ENCODE measurements at regions not wholly inside any gene's neighbourhood (a gene's known extent, or its start where the extent isn't known, plus 50 kb on each side); places are given as distances from the start of the nearest gene placed in this dataset.
A peak's percentile ranks its signal among the peaks of the same experiment; 100 is the strongest.

DNA sequence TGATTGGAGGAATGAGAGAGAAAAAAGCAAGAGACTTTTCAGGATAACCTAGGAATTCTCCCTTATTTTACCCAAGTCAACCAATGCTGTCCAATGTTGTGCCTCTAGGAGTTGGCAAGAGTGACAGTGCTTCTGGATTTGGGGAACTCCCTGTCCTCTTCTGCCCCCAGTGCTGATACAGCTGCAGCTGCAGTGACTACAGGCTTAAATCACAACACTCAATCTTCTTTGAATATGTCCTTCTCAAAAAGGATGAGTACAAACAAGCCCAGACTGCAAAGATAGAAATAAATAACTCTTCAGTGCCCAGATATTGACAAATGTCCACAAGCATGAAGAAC lies 141.0 kb upstream of the COL21A1 start:
- H3K9ac ChIP-seq (ENCODE audit: low read length), result no peak overlapping the region
- H4K5ac ChIP-seq (ENCODE audit: low read length), result no peak overlapping the region
- H3K27me3 ChIP-seq (ENCODE audit: insufficient read depth, low read length, poor library complexity), result no peaks in the 10 kb centered on the region
- H3K56ac ChIP-seq (ENCODE audit: low read length), result no peak overlapping the region
- H2AK5ac ChIP-seq (ENCODE audit: low read length), result no peak overlapping the region
- no peak overlapping the region for H3K18ac ChIP-seq (ENCODE audit: low read length)
- no peaks in the 10 kb centered on the region for H3K4me1 ChIP-seq (ENCODE audit: control insufficient read depth, low read depth, low read length)
- H3K79me1 ChIP-seq (ENCODE audit: low read length), result no peaks in the 10 kb centered on the region
- H3K4me3 ChIP-seq (ENCODE audit: low read length), result no peak overlapping the region
- H2BK120ac ChIP-seq (ENCODE audit: low read depth, low read length), result no peak overlapping the region
- no peaks in the 10 kb centered on the region for H3K36me3 ChIP-seq (ENCODE audit: control insufficient read depth, insufficient read depth, low read length)
- H3K79me2 ChIP-seq (ENCODE audit: control insufficient read depth, insufficient read depth, low read length), result no peaks in the 10 kb centered on the region
- H2BK15ac ChIP-seq (replicated peaks; ENCODE audit: low read depth), result no peak overlapping the region
- H4K8ac ChIP-seq (ENCODE audit: low read depth, low read length), result no peak overlapping the region
- no peak overlapping the region for H3K23ac ChIP-seq (ENCODE audit: low read length)
- H3K4ac ChIP-seq (ENCODE audit: low read depth, low read length), result no peak overlapping the region
- DNase-seq, result no peak
- H3K27ac ChIP-seq (ENCODE audit: low read depth, low read length), result no peak overlapping the region
- H2BK5ac ChIP-seq (ENCODE audit: low read length), result no peak overlapping the region
- H3K4me2 ChIP-seq (ENCODE audit: low read length), result no peak overlapping the region

DNA sequence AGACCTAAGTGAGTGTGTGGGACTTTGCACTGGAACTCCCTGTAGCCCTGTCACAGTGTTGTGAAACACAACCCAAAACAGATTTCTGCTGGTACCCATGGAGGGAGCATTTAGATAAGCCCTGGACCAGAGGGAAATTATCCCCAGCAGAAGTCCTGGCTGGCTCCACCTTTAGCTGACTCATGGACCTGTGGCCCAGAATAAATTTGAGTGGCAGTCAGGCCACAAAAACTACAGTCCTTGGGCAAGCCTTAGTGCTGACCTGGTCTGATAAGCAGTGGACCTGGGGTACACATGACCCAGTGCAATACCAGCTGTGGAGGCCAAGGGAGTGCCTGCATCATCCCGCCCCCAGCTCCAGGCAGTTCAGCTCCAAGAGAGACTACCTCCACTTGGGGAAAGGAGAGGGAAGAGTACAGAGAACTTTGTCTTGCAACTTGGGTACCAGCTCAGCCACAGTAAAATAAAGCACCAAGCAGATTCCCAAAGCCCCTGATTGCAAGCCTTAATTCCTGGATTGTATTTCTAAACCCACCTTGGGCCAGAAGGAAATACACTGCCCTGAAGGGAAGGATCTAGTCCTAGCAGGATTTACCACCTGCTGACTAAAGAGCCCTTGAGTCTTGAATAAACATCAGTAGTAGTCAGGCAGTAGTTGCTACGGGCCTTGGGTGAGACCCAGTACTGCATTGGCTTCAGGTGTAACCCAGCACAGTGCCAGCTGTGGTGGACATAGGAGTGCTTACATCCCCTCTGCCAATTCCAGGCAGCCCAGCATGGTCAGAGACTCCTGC lies 140.4 kb upstream of the COL21A1 start:
- Histone ChIP-seq H3K18ac (ENCODE audit: low read length) (no peak overlapping the region), H2AK5ac (ENCODE audit: low read length) (no peak overlapping the region), H3K9ac (ENCODE audit: low read length) (no peak overlapping the region), H3K56ac (ENCODE audit: low read length) (no peak overlapping the region), H3K27me3 (ENCODE audit: insufficient read depth, low read length, poor library complexity) (no peaks in the 10 kb centered on the region), H3K23ac (ENCODE audit: low read length) (no peak overlapping the region), H4K5ac (ENCODE audit: low read length) (no peak overlapping the region), H2BK5ac (ENCODE audit: low read length) (no peak overlapping the region), H3K4me1 (ENCODE audit: control insufficient read depth, low read depth, low read length) (no peaks in the 10 kb centered on the region), H3K79me1 (ENCODE audit: low read length) (no peaks in the 10 kb centered on the region), H3K36me3 (ENCODE audit: control insufficient read depth, insufficient read depth, low read length) (no peaks in the 10 kb centered on the region), H3K4me3 (ENCODE audit: low read length) (no peak overlapping the region), H3K4me2 (ENCODE audit: low read length) (no peak overlapping the region), H2BK120ac (ENCODE audit: low read depth, low read length) (no peak overlapping the region), H3K79me2 (ENCODE audit: control insufficient read depth, insufficient read depth, low read length) (no peaks in the 10 kb centered on the region), H3K27ac (ENCODE audit: low read depth, low read length) (no peak overlapping the region), H2BK15ac (replicated peaks; ENCODE audit: low read depth) (no peak overlapping the region), H4K8ac (ENCODE audit: low read depth, low read length) (no peak overlapping the region), H3K4ac (ENCODE audit: low read depth, low read length) (no peak overlapping the region)
- peak; percentile 49 for DNase-seq
- no CpG with 5 or more reads among the region's 2 CpGs for WGBS (ENCODE audit: extremely low coverage, insufficient coverage, low lambda C conversion rate)

DNA sequence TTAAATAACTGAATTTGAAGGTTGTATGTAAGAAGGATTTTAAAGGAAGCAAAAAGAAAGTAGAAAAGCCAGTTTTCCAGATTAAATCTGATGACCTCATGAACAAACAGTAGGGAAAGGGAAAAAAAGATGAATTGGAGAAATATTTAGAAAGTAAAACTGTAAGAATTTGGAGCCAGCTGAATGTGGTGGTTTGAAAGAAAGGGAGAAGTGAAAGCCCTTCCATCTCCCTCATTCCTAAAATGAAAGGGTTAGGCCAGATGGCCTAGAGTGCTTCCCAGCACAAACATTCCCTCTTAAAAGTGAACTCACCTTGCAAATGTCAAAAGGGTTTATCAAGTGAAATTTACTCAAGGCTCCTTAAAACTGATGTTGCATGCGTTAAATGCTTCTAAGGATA lies 139.3 kb upstream of the COL21A1 start:
- no peak overlapping the region for H3K18ac ChIP-seq (ENCODE audit: low read length)
- no peak overlapping the region for H4K8ac ChIP-seq (ENCODE audit: low read depth, low read length)
- no peaks in the 10 kb centered on the region for H3K79me1 ChIP-seq (ENCODE audit: low read length)
- no peak overlapping the region for H3K4ac ChIP-seq (ENCODE audit: low read depth, low read length)
- H2AK5ac ChIP-seq (ENCODE audit: low read length), result no peak overlapping the region
- DNase-seq, result no peak
- H3K56ac ChIP-seq (ENCODE audit: low read length), result no peak overlapping the region
- no peak overlapping the region for H2BK15ac ChIP-seq (replicated peaks; ENCODE audit: low read depth)
- H3K27ac ChIP-seq (ENCODE audit: low read depth, low read length), result no peak overlapping the region
- WGBS (ENCODE audit: extremely low coverage, insufficient coverage, low lambda C conversion rate), result no CpG with 5 or more reads among the region's 1 CpG
- H2BK120ac ChIP-seq (ENCODE audit: low read depth, low read length), result no peak overlapping the region
- no peaks in the 10 kb centered on the region for H3K79me2 ChIP-seq (ENCODE audit: control insufficient read depth, insufficient read depth, low read length)
- H2BK5ac ChIP-seq (ENCODE audit: low read length), result no peak overlapping the region
- no peak overlapping the region for H3K9ac ChIP-seq (ENCODE audit: low read length)
- no peak overlapping the region for H3K23ac ChIP-seq (ENCODE audit: low read length)
- H3K36me3 ChIP-seq (ENCODE audit: control insufficient read depth, insufficient read depth, low read length), result no peaks in the 10 kb centered on the region
- no peaks in the 10 kb centered on the region for H3K27me3 ChIP-seq (ENCODE audit: insufficient read depth, low read length, poor library complexity)
- no peak overlapping the region for H3K4me2 ChIP-seq (ENCODE audit: low read length)
- H3K4me3 ChIP-seq (ENCODE audit: low read length), result no peak overlapping the region
- H3K4me1 ChIP-seq (ENCODE audit: control insufficient read depth, low read depth, low read length), result no peaks in the 10 kb centered on the region
- no peak overlapping the region for H4K5ac ChIP-seq (ENCODE audit: low read length)

DNA sequence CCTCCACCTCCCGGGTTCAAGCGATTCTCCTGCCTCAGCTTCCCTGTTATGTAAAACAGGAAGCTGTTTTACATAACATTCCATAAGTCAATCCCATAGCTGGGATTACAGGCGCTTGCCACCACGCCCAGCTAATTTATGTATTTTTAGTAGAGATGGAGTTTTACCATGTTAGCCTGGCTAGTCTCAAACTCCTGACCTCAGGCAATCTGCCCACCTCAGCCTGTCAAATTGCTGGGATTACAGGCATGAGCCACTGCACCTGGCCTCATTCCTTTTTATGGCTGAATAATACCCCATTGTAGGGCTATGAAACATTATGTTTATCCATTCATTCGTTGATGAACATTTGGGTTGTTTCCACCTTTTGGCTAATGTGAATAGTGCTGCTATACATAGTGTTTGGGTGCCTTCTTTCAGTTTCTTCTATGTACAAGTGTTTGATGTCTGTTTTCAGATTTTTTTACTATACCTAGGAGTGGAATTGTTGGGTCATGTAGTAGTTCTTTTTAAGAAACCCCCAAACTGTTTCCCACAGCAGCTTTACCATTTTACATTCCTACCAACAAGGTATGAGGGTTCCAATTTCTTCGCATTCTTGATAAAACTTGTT lies 138.7 kb upstream of the COL21A1 start:
- no peak for DNase-seq
- H3K9ac ChIP-seq (ENCODE audit: low read length), result no peak overlapping the region
- no peak overlapping the region for H4K5ac ChIP-seq (ENCODE audit: low read length)
- H3K4ac ChIP-seq (ENCODE audit: low read depth, low read length), result no peak overlapping the region
- no peaks in the 10 kb centered on the region for H3K36me3 ChIP-seq (ENCODE audit: control insufficient read depth, insufficient read depth, low read length)
- no peak overlapping the region for H2BK5ac ChIP-seq (ENCODE audit: low read length)
- H4K8ac ChIP-seq (ENCODE audit: low read depth, low read length), result no peak overlapping the region
- no peak overlapping the region for H2BK15ac ChIP-seq (replicated peaks; ENCODE audit: low read depth)
- no peaks in the 10 kb centered on the region for H3K79me2 ChIP-seq (ENCODE audit: control insufficient read depth, insufficient read depth, low read length)
- H3K4me2 ChIP-seq (ENCODE audit: low read length), result no peak overlapping the region
- H3K79me1 ChIP-seq (ENCODE audit: low read length), result no peaks in the 10 kb centered on the region
- H3K4me3 ChIP-seq (ENCODE audit: low read length), result no peak overlapping the region
- no CpG with 5 or more reads among the region's 6 CpGs for WGBS (ENCODE audit: extremely low coverage, insufficient coverage, low lambda C conversion rate)
- no peak overlapping the region for H3K27ac ChIP-seq (ENCODE audit: low read depth, low read length)
- no peaks in the 10 kb centered on the region for H3K27me3 ChIP-seq (ENCODE audit: insufficient read depth, low read length, poor library complexity)
- H3K4me1 ChIP-seq (ENCODE audit: control insufficient read depth, low read depth, low read length), result no peaks in the 10 kb centered on the region
- no peak overlapping the region for H3K23ac ChIP-seq (ENCODE audit: low read length)
- H3K56ac ChIP-seq (ENCODE audit: low read length), result no peak overlapping the region
- H2BK120ac ChIP-seq (ENCODE audit: low read depth, low read length), result no peak overlapping the region
- H2AK5ac ChIP-seq (ENCODE audit: low read length), result no peak overlapping the region
- H3K18ac ChIP-seq (ENCODE audit: low read length), result no peak overlapping the region

DNA sequence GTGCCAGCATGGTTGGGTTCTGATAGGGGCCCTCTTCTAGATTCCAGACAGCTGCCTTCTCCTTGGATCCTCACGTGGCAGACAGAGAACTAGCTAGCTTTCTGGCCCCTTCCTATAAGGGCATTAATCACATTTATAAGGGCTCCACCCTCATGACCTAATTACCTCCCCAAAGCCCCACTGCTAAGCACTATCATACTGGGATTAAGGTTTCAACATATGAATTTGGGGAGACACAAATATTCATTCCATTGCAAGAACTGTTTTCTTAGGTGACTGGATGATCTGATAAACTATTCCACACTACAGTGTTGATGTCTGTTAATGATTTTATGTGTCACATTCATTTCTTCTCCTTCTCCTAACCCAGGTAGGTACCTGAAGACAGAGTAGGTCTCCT lies 135.8 kb upstream of the COL21A1 start:
- H3K23ac ChIP-seq (ENCODE audit: low read length), result no peak overlapping the region
- H3K4ac ChIP-seq (ENCODE audit: low read depth, low read length), result no peak overlapping the region
- no peaks in the 10 kb centered on the region for H3K79me2 ChIP-seq (ENCODE audit: control insufficient read depth, insufficient read depth, low read length)
- no peak for DNase-seq
- H4K8ac ChIP-seq (ENCODE audit: low read depth, low read length), result no peak overlapping the region
- H3K9ac ChIP-seq (ENCODE audit: low read length), result no peak overlapping the region
- no peaks in the 10 kb centered on the region for H3K79me1 ChIP-seq (ENCODE audit: low read length)
- H3K27me3 ChIP-seq (ENCODE audit: insufficient read depth, low read length, poor library complexity), result no peaks in the 10 kb centered on the region
- no peak overlapping the region for H3K18ac ChIP-seq (ENCODE audit: low read length)
- H3K4me1 ChIP-seq (ENCODE audit: control insufficient read depth, low read depth, low read length), result no peaks in the 10 kb centered on the region
- H3K56ac ChIP-seq (ENCODE audit: low read length), result no peak overlapping the region
- no peak overlapping the region for H2BK15ac ChIP-seq (replicated peaks; ENCODE audit: low read depth)
- no peak overlapping the region for H3K4me2 ChIP-seq (ENCODE audit: low read length)
- H2AK5ac ChIP-seq (ENCODE audit: low read length), result no peak overlapping the region
- H2BK120ac ChIP-seq (ENCODE audit: low read depth, low read length), result no peak overlapping the region
- no peaks in the 10 kb centered on the region for H3K36me3 ChIP-seq (ENCODE audit: control insufficient read depth, insufficient read depth, low read length)
- no CpG with 5 or more reads among the region's 1 CpG for WGBS (ENCODE audit: extremely low coverage, insufficient coverage, low lambda C conversion rate)
- no peak overlapping the region for H4K5ac ChIP-seq (ENCODE audit: low read length)
- no peak overlapping the region for H2BK5ac ChIP-seq (ENCODE audit: low read length)
- no peak overlapping the region for H3K27ac ChIP-seq (ENCODE audit: low read depth, low read length)
- no peak overlapping the region for H3K4me3 ChIP-seq (ENCODE audit: low read length)

DNA sequence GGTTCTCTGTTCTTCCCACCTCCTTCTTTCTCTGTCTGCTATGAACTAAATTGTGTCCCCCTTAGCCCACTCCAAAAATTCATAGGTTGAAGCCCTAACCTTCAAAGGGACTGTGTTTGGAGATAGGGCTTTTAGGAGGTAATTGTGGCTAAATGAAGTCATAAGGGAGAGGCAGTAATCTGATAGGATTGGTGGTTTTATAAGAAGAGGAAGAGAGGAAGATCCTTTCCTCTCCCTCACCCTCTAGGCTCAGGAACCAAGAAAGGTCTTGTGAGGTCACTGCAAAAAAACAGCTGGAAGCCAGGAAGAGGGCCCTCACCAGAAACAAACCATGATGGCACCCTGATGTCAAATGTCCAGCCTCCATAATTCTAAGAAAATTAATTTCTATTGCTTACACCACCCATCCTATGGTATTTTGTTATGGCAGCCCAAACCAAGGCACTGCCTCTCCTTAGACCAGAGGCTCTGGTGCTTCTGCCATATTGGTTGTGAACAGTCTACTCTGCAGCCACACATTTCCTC lies 135.1 kb upstream of the COL21A1 start:
- Histone ChIP-seq H3K4me2 (ENCODE audit: low read length) (no peak overlapping the region), H3K36me3 (ENCODE audit: control insufficient read depth, insufficient read depth, low read length) (no peaks in the 10 kb centered on the region), H3K27ac (ENCODE audit: low read depth, low read length) (no peak overlapping the region), H3K27me3 (ENCODE audit: insufficient read depth, low read length, poor library complexity) (no peaks in the 10 kb centered on the region), H3K4ac (ENCODE audit: low read depth, low read length) (no peak overlapping the region), H3K18ac (ENCODE audit: low read length) (no peak overlapping the region), H3K4me3 (ENCODE audit: low read length) (no peak overlapping the region), H3K4me1 (ENCODE audit: control insufficient read depth, low read depth, low read length) (no peaks in the 10 kb centered on the region), H2BK5ac (ENCODE audit: low read length) (no peak overlapping the region), H3K79me1 (ENCODE audit: low read length) (no peaks in the 10 kb centered on the region), H3K9ac (ENCODE audit: low read length) (no peak overlapping the region), H2BK120ac (ENCODE audit: low read depth, low read length) (no peak overlapping the region), H2BK15ac (replicated peaks; ENCODE audit: low read depth) (no peak overlapping the region), H4K5ac (ENCODE audit: low read length) (no peak overlapping the region), H2AK5ac (ENCODE audit: low read length) (no peak overlapping the region), H3K23ac (ENCODE audit: low read length) (no peak overlapping the region), H3K79me2 (ENCODE audit: control insufficient read depth, insufficient read depth, low read length) (no peaks in the 10 kb centered on the region), H3K56ac (ENCODE audit: low read length) (no peak overlapping the region), H4K8ac (ENCODE audit: low read depth, low read length) (no peak overlapping the region)
- no peak for DNase-seq

Measured in mesendoderm (in vitro differentiated cells).